Stomach (tissue), 8 donors: ENCODE measurements at regions not wholly inside any gene's neighbourhood (a gene's known extent, or its start where the extent isn't known, plus 50 kb on each side); places are given as distances from the start of the nearest gene placed in this dataset.

Source experiments
- DNase-seq, 2 donors: peaks; one replicate each; pipeline versions ENCODE4 v3.0.0 to v3.0.0-alpha.2; 2013 to 2019
- H3K27ac ChIP-seq, 5 donors: fragments of 200-600 bp in 4 of 5; sonication (generic) in 4 of 5; one replicate each; pipeline ENCODE4 v1.5.1; 2013 to 2019; ENCODE audit warnings: mild to moderate bottlenecking in 1 of 5, moderate library complexity in 1 of 5
- H3K27me3 ChIP-seq, 3 donors: fragments of 200-600 bp; sonication (generic); one replicate each; pipeline ENCODE4 v1.5.1; 2017 to 2019; ENCODE audit warnings: mixed run types in 1 of 3
- H3K36me3 ChIP-seq, 4 donors: fragments of 200-600 bp; sonication (generic); 1 replicate in 3 of 4; 2 replicates in 1 of 4; pipeline ENCODE4 v1.5.1; 2016 to 2019
- H3K4me1 ChIP-seq, 4 donors: fragments of 200-600 bp; sonication (generic); one replicate each; pipeline ENCODE4 v1.5.1; 2016 to 2019
- H3K4me3 ChIP-seq, 4 donors: fragments of 200-600 bp; sonication (generic) in 3 of 4; one replicate each; pipeline ENCODE4 v1.5.1; 2016 to 2019; ENCODE audit warnings: mild to moderate bottlenecking in 1 of 4
- H3K9me3 ChIP-seq, 4 donors: fragments of 200-600 bp; sonication (generic); one replicate each; pipeline ENCODE4 v1.5.1; 2016 to 2019
- EP300 ChIP-seq: sonication (generic); formaldehyde crosslinking; IDR thresholded peaks from one replicate; pipeline ENCODE4 v1.6.1; 2017; ENCODE audit warnings: antibody characterized with exemption
- POLR2A ChIP-seq, 4 donors: fragments of 450-650 bp; IDR thresholded peaks; one replicate each; pipeline ENCODE4 v1.6.1; 2016; ENCODE audit warnings: antibody characterized with exemption in 4 of 4, control low read depth in 2 of 4, mild to moderate bottlenecking in 1 of 4, moderate library complexity in 1 of 4
- POLR2AphosphoS5 ChIP-seq, 3 donors: sonication (generic); formaldehyde crosslinking; IDR thresholded peaks; one replicate each; pipeline ENCODE4 v1.6.1; 2016; ENCODE audit warnings: antibody characterized with exemption in 3 of 3
- WGBS, 5 donors: extraction: QIAGEN DNeasy Blood & Tissue Kit in 3 of 5; methylation state at CpG; one replicate each; pipeline versions ENCODE4 v1.1.5 to v1.1.7; 2013 to 2018; 5-methylcytosine and 5-hydroxymethylcytosine counted together
- intact Hi-C: fragments of 100-400 bp; cut with DNase I; formaldehyde crosslinking; loops from one replicate; pipeline ENCODE4 v1.15.1; 2023; ENCODE audit warnings: low total_unique reads
- TF ChIP-seq, protein P1 (sequence below), 7 experiments: fragments of 450-650 bp in 4 of 7; fragments of 200-600 bp in 3 of 7; sonication (generic) in 3 of 7; IDR thresholded peaks; one replicate each; pipeline ENCODE4 v1.5.1; 2016 to 2019; ENCODE audit warnings: antibody characterized with exemption in 7 of 7, control low read depth in 2 of 7, mild to moderate bottlenecking in 1 of 7
- donor health status: healthy with polysubstance abuse.
- donor health status: Bipolar disorder and iron deficiency.
- donor health status: healthy.

DNA sequence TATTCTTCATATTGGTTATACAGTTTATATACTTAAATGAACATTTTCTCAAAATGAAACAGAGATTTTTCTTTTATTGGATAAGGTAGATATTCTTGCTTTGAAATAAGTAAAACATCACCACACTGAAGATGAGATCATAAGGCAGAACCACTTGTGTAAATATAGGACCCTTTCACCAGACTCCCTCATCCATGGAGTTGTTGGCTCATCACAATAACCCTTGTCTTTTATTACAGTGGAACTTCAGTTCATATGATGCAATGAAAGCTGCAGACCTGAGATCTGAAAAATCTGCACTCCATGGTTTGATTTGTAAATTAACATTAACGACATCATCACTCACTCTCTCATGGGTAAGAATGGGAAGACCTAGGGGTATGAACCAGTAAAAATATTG lies 51.9 kb upstream of the DBX2 start:
- WGBS, 5 donors, result 81 to 91% (median 86%) methylated on average over 1 of the region's 1 CpG
- TF ChIP-seq POLR2AphosphoS5 (IDR thresholded peaks at IDR 0.05), result no peak
- TF ChIP-seq EP300, result no peak
- no peak for TF ChIP-seq POLR2A (IDR thresholded peaks at IDR 0.05)
- TF ChIP-seq, protein P1, sequence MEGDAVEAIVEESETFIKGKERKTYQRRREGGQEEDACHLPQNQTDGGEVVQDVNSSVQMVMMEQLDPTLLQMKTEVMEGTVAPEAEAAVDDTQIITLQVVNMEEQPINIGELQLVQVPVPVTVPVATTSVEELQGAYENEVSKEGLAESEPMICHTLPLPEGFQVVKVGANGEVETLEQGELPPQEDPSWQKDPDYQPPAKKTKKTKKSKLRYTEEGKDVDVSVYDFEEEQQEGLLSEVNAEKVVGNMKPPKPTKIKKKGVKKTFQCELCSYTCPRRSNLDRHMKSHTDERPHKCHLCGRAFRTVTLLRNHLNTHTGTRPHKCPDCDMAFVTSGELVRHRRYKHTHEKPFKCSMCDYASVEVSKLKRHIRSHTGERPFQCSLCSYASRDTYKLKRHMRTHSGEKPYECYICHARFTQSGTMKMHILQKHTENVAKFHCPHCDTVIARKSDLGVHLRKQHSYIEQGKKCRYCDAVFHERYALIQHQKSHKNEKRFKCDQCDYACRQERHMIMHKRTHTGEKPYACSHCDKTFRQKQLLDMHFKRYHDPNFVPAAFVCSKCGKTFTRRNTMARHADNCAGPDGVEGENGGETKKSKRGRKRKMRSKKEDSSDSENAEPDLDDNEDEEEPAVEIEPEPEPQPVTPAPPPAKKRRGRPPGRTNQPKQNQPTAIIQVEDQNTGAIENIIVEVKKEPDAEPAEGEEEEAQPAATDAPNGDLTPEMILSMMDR (IDR thresholded peaks at IDR 0.05), result no peak
- H3K27ac ChIP-seq, result no peak overlapping the region
- no peaks in the 10 kb centered on the region for H3K4me1 ChIP-seq
- DNase-seq, result no peak
- H3K9me3 ChIP-seq, result peaks cover 0 to 5% (median 2%) of the 10 kb centered on the region in 4 donors
- intact Hi-C loops, result no loop called here
- no peaks in the 10 kb centered on the region for H3K36me3 ChIP-seq
- H3K4me3 ChIP-seq, result no peak overlapping the region
- no peaks in the 10 kb centered on the region for H3K27me3 ChIP-seq

DNA sequence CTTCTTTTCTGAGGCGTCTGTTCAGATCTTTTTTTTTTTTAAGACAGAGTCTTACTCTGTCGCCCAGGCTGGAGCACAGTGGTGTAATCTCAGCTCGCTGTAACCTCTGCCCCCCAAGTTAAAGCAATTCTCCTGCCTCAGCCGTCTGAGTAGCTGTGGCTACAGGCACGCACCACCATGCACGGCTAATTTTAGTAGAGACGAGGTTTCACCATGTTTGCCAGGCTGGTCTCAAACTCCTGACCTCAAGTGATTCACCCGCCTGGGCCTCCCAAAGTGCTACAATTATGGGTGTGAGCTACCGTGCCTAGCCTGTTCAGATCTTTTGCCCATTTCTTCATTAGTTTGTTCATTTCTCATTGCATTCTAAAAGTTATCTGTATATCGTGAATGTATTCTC lies 55.1 kb upstream of the DBX2 start:
- WGBS, 5 donors, result 77 to 92% (median 89%) methylated on average over 10 of the region's 10 CpGs

DNA sequence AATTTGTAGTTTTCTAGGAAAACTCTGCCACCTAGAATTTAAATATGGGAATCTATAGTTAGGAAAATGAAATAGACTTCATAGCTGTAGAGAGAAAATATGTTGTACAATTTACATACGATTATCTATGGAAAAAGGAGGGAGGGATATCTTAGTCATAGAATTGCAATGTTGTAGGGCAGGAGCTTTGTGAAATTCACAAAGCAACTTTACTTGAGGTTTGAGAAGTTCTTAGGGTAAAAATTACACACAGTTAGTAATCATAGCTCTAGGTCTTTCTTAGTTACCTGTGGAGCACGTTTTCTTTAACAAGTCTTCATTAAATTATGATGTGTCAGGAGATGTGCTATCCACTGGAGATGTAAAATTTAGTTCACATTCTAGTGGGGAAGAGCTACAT lies 61.4 kb upstream of the DBX2 start:
- no peaks in the 10 kb centered on the region for H3K27me3 ChIP-seq
- no peak for DNase-seq
- WGBS, 5 donors, result 65 to 79% (median 72%) methylated on average over 2 of the region's 2 CpGs
- H3K9me3 ChIP-seq, result peaks cover 0 to 8% (median 0%) of the 10 kb centered on the region in 4 donors
- H3K4me1 ChIP-seq, result no peaks in the 10 kb centered on the region
- no peak for TF ChIP-seq POLR2AphosphoS5 (IDR thresholded peaks at IDR 0.05)
- TF ChIP-seq, protein P1 (IDR thresholded peaks at IDR 0.05), result no peak
- TF ChIP-seq POLR2A (IDR thresholded peaks at IDR 0.05), result no peak
- no peaks in the 10 kb centered on the region for H3K36me3 ChIP-seq
- intact Hi-C loops, result no loop called here
- H3K27ac ChIP-seq, result no peak overlapping the region
- no peak overlapping the region for H3K4me3 ChIP-seq

More for the DNA sequence above, 55.1 kb upstream of the DBX2 start:
- H3K4me3 ChIP-seq, result no peak overlapping the region
- H3K27ac ChIP-seq, result no peak overlapping the region
- DNase-seq, result no peak
- no peaks in the 10 kb centered on the region for H3K27me3 ChIP-seq
- H3K36me3 ChIP-seq, result no peaks in the 10 kb centered on the region
- H3K9me3 ChIP-seq, result peaks cover 0 to 8% (median 3%) of the 10 kb centered on the region in 4 donors
- intact Hi-C loops, result no loop called here
- no peaks in the 10 kb centered on the region for H3K4me1 ChIP-seq
- TF ChIP-seq POLR2AphosphoS5 (IDR thresholded peaks at IDR 0.05) (no peak), POLR2A (IDR thresholded peaks at IDR 0.05) (no peak), EP300 (no peak)
- TF ChIP-seq, protein P1 (IDR thresholded peaks at IDR 0.05), result no peak

DNA sequence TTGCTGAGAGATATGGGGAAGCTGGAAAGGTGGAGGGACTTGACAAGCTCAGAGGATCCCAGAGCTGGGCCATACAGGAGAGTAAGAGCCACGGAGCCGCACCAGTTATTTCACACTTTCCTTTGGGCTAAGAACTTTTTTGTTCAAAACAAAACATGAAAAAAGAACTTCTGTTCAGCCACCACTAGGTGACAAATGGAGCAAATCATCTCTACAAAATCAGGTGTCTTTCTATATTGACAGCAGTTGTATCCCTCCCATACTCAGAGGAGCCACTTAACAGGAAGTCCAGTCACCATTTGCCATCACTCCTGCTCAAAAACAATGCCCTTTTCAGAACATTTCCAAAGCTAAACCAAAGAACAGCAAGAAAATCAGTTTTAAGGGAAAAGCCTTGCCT lies 70.3 kb upstream of the DBX2 start:
- Histone ChIP-seq H3K9me3 (no peaks in the 10 kb centered on the region), H3K27me3 (no peaks in the 10 kb centered on the region), H3K4me3 (no peak overlapping the region), H3K36me3 (no peaks in the 10 kb centered on the region), H3K4me1 (no peaks in the 10 kb centered on the region), H3K27ac (no peak overlapping the region)
- no peak for DNase-seq
- 71 to 92% (median 87%) methylated on average over 2 of the region's 2 CpGs for WGBS, 5 donors
- intact Hi-C loops, result no loop called here
- TF ChIP-seq POLR2AphosphoS5 (IDR thresholded peaks at IDR 0.05) (no peak), EP300 (no peak), POLR2A (IDR thresholded peaks at IDR 0.05) (no peak)
- TF ChIP-seq, protein P1 (IDR thresholded peaks at IDR 0.05), result no peak
